ENCODE measurements at regions not wholly inside any gene's neighbourhood (a gene's known extent, or its start where the extent isn't known, plus 50 kb on each side); places are given as distances from the start of the nearest gene placed in this dataset.

DNA sequence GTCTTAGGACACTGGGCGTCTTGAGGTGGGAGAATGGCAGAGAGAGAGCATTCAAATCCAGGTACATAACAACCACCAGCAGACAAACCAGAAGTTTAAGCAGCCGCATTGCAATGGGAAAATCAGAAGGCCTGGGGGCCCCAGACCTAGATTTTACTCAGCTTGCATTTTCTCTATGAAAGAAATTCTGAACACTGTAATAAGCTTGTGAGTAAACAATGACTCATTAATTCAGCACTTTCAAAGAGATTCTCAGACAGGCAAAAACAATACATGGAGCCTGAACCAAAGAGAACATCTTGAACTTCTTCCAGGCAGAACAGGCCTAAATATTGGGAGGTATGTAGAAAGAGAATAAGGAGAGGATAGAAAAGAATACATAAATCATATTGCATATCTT, 69.8 kb upstream of the IFNG-AS1 start:
- Histone ChIP-seq H3K27me3 (ENCODE audit: control insufficient read depth, insufficient read depth, low read length) (no peaks in the 10 kb centered on the region), H3K4me3 (ENCODE audit: low read depth, low read length) (no peak overlapping the region), H3K36me3 (ENCODE audit: control insufficient read depth, insufficient read depth, low read length) (no peaks in the 10 kb centered on the region)
- DNase-seq (ENCODE audit: low read depth), result no peak
- TF ChIP-seq, protein P1, sequence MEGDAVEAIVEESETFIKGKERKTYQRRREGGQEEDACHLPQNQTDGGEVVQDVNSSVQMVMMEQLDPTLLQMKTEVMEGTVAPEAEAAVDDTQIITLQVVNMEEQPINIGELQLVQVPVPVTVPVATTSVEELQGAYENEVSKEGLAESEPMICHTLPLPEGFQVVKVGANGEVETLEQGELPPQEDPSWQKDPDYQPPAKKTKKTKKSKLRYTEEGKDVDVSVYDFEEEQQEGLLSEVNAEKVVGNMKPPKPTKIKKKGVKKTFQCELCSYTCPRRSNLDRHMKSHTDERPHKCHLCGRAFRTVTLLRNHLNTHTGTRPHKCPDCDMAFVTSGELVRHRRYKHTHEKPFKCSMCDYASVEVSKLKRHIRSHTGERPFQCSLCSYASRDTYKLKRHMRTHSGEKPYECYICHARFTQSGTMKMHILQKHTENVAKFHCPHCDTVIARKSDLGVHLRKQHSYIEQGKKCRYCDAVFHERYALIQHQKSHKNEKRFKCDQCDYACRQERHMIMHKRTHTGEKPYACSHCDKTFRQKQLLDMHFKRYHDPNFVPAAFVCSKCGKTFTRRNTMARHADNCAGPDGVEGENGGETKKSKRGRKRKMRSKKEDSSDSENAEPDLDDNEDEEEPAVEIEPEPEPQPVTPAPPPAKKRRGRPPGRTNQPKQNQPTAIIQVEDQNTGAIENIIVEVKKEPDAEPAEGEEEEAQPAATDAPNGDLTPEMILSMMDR (IDR thresholded peaks at IDR 0.05; ENCODE audit: insufficient read depth, low read length, poor library complexity, severe bottlenecking), result no peak

DNA sequence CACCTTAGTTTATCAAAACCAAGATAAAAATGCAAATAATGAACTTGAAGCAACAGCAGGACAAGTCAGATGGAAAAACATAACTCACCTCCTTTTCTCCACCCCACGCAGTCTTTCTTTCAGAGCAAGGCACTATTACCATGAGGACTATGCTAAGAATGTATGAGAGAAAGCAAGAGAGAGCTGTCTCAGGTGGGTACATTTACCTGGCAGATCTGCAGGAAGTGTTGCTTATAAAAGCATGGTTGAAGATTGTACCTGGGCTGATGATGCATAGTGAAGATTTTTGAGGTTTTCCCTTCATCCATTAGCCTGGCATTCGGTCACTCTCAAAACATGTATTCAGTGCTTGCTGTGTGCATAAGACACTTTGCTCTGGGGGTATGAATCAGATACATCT, 68.8 kb upstream of the IFNG-AS1 start:
- no peak for DNase-seq (ENCODE audit: low read depth)
- TF ChIP-seq, protein P1 (IDR thresholded peaks at IDR 0.05; ENCODE audit: insufficient read depth, low read length, poor library complexity, severe bottlenecking), result no peak
- H3K4me3 ChIP-seq (ENCODE audit: low read depth, low read length), result no peak overlapping the region
- no peaks in the 10 kb centered on the region for H3K36me3 ChIP-seq (ENCODE audit: control insufficient read depth, insufficient read depth, low read length)
- H3K27me3 ChIP-seq (ENCODE audit: control insufficient read depth, insufficient read depth, low read length), result no peaks in the 10 kb centered on the region

DNA sequence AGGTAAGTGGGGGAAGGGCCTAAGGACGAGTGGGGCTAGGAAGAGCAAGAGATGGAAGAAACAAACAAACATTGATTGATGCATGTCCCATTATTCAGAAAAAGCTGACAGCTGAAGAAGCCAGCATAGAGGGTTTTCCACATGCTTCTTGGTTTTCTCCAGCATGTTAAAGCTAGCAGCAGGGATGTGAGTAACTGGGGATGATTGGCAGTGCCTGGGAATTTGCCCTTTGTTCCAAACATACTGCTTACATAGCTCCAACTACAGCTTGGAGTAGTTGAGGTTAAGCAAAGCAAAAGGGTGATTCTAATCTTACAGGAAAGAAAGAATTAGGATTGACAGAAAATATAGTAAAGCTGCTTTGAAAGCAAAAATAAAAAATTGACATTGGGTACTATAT, 68.0 kb upstream of the IFNG-AS1 start:
- no peaks in the 10 kb centered on the region for H3K36me3 ChIP-seq (ENCODE audit: control insufficient read depth, insufficient read depth, low read length)
- DNase-seq (ENCODE audit: low read depth), result no peak
- TF ChIP-seq, protein P1 (IDR thresholded peaks at IDR 0.05; ENCODE audit: insufficient read depth, low read length, poor library complexity, severe bottlenecking), result no peak
- no peaks in the 10 kb centered on the region for H3K27me3 ChIP-seq (ENCODE audit: control insufficient read depth, insufficient read depth, low read length)
- no peak overlapping the region for H3K4me3 ChIP-seq (ENCODE audit: low read depth, low read length)

DNA sequence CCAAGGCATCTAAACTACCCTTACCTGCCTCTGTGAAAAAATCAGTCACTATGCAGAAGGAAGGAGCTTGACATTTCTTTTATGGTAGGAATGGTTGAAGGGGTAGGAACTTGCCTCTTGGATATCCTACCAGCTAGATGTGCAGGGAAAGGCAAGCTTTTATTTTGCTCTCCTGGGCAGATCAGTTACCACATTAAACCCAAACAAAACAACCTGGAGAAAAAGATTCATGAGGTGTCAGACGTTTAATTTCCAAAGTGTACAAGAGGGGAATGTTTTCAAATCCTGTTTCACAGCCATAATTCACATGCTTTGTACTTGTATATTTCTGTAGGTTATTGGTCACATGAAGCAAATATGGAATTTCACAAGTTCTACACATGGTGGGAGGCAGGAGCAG, 67.0 kb upstream of the IFNG-AS1 start:
- no peaks in the 10 kb centered on the region for H3K27me3 ChIP-seq (ENCODE audit: control insufficient read depth, insufficient read depth, low read length)
- TF ChIP-seq, protein P1 (IDR thresholded peaks at IDR 0.05; ENCODE audit: insufficient read depth, low read length, poor library complexity, severe bottlenecking), result no peak
- no peak for DNase-seq (ENCODE audit: low read depth)
- no peaks in the 10 kb centered on the region for H3K36me3 ChIP-seq (ENCODE audit: control insufficient read depth, insufficient read depth, low read length)
- H3K4me3 ChIP-seq (ENCODE audit: low read depth, low read length), result no peak overlapping the region

DNA sequence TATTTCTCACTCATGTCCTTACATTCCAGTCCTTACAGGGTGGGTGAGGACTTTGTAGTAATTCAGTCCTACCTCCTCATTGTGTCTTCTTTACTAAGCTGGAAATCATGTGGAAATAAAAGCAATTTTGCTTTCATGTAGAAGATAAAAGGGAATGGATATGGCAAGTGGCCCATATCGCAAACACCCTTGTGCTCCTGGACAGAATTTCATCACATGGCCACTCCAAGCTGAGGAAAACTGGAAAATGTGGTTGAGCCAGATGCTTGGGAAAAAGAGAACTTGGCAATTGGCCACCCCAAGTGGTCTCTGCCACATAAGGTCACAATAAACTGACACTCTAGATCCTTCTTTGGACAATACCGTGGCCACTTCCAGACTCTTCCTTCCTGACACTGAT, 64.2 kb upstream of the IFNG-AS1 start:
- no peak overlapping the region for H3K4me3 ChIP-seq (ENCODE audit: low read depth, low read length)
- DNase-seq (ENCODE audit: low read depth), result no peak
- no peaks in the 10 kb centered on the region for H3K36me3 ChIP-seq (ENCODE audit: control insufficient read depth, insufficient read depth, low read length)
- no peaks in the 10 kb centered on the region for H3K27me3 ChIP-seq (ENCODE audit: control insufficient read depth, insufficient read depth, low read length)
- TF ChIP-seq, protein P1 (IDR thresholded peaks at IDR 0.05; ENCODE audit: insufficient read depth, low read length, poor library complexity, severe bottlenecking), result no peak

DNA sequence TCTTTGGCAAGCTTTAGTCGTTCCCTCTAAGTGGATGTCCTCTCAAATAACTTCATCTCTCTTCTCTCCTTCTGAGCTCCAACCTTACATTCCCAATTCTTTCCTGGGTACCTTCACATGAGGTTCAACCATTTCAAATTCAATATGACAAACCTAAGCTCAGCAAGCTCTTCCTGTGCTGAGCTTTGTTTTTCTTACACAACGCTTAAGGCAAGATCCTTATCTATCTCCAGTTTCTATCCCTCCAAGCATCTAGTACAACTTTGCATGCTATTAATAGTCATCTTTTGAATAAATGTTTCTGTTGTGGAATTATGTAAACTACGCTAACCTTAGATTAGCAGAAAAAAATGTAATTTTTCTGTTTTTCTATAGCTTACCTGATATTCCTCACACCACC, 63.7 kb upstream of the IFNG-AS1 start:
- DNase-seq (ENCODE audit: low read depth), result no peak

More for the DNA sequence above, 63.7 kb upstream of the IFNG-AS1 start:
- no peak overlapping the region for H3K4me3 ChIP-seq (ENCODE audit: low read depth, low read length)
- no peaks in the 10 kb centered on the region for H3K27me3 ChIP-seq (ENCODE audit: control insufficient read depth, insufficient read depth, low read length)
- no peaks in the 10 kb centered on the region for H3K36me3 ChIP-seq (ENCODE audit: control insufficient read depth, insufficient read depth, low read length)
- TF ChIP-seq, protein P1 (IDR thresholded peaks at IDR 0.05; ENCODE audit: insufficient read depth, low read length, poor library complexity, severe bottlenecking), result no peak
